SU-DHL-6 (cell line): ENCODE measurements at regions not wholly inside any gene's neighbourhood (a gene's known extent, or its start where the extent isn't known, plus 50 kb on each side); places are given as distances from the start of the nearest gene placed in this dataset.

Experiments used
- H2AFZ ChIP-seq: fragments of 200-600 bp; sonication (generic); 2 replicates; pipeline ENCODE4 v1.6.1; 2014; ENCODE audit warnings: low read depth, mild to moderate bottlenecking, moderate library complexity, mixed read lengths, antibody characterized with exemption, low read length; ENCODE audit not compliant: severe bottlenecking
- H3F3A ChIP-seq: fragments of 200-600 bp; shearing (Covaris generic); 2 replicates; pipeline ENCODE4 v1.6.0; 2016; ENCODE audit warnings: antibody characterized with exemption, mild to moderate bottlenecking; ENCODE audit not compliant: insufficient read depth
- H3K27ac ChIP-seq: fragments of 200-600 bp; sonication (generic); 2 replicates; pipeline ENCODE4 v1.5.1; 2016; ENCODE audit warnings: low read depth, mild to moderate bottlenecking, low read length, moderate library complexity, mixed read lengths
- H3K27me3 ChIP-seq: fragments of 200-600 bp; sonication (generic), shearing (Covaris generic); 2 replicates; pipeline ENCODE4 v1.6.0; 2014; ENCODE audit warnings: mild to moderate bottlenecking, low read length
- H3K36me3 ChIP-seq: fragments of 200-600 bp; sonication (generic); 2 replicates; pipeline ENCODE4 v1.6.1; 2014; ENCODE audit warnings: mild to moderate bottlenecking, low read length, mixed read lengths
- H3K4me2 ChIP-seq: fragments of 300-600, 200-600 bp; shearing (Covaris generic), sonication (generic); 2 replicates; pipeline ENCODE4 v1.6.0; 2014; ENCODE audit warnings: low read length, low read depth, mild to moderate bottlenecking; ENCODE audit not compliant: poor library complexity, severe bottlenecking
- H3K4me3 ChIP-seq: fragments of 200-600 bp; sonication (generic); 2 replicates; pipeline ENCODE4 v1.5.1; 2014; ENCODE audit warnings: antibody characterized with exemption, low read length, mild to moderate bottlenecking, mixed read lengths; ENCODE audit not compliant: insufficient read depth, poor library complexity, severe bottlenecking
- H3K79me2 ChIP-seq: fragments of 200-600 bp; sonication (generic); 2 replicates; pipeline ENCODE4 v1.6.1; 2014; ENCODE audit warnings: mild to moderate bottlenecking, low read length, moderate library complexity; ENCODE audit not compliant: insufficient read depth
- H3K9ac ChIP-seq: fragments of 200-600 bp; sonication (generic); 2 replicates; pipeline ENCODE4 v1.7.0; 2014; ENCODE audit warnings: mild to moderate bottlenecking, low read length
- H3K9me2 ChIP-seq: fragments of 200-600 bp; sonication (generic); replicated peaks from 2 replicates; pipeline ENCODE4 v1.6.1; 2014; ENCODE audit warnings: low read length; ENCODE audit not compliant: insufficient read depth
- H3K9me3 ChIP-seq: fragments of 200-600 bp; sonication (generic); 2 replicates; pipeline ENCODE4 v1.6.1; 2014; ENCODE audit warnings: low read length, mixed read lengths; ENCODE audit not compliant: insufficient read depth
- H4K20me1 ChIP-seq: fragments of 200-600 bp; sonication (generic); 2 replicates; pipeline ENCODE4 v1.6.1; 2014; ENCODE audit warnings: low read depth, mild to moderate bottlenecking, antibody characterized with exemption, low read length, moderate library complexity, mixed read lengths
- CTCF ChIP-seq: fragments of 200-600 bp; sonication (generic); IDR thresholded peaks from one replicate; pipeline ENCODE4 v1.5.1; 2017; ENCODE audit warnings: antibody characterized with exemption, mild to moderate bottlenecking, low read length, moderate library complexity; ENCODE audit not compliant: insufficient read depth, poor library complexity, severe bottlenecking
- EZH2phosphoT487 ChIP-seq: fragments of 200-600 bp; sonication (generic), shearing (Covaris generic); conservative IDR thresholded peaks from 2 replicates; pipeline ENCODE4 v1.6.1; 2018; ENCODE audit warnings: mild to moderate bottlenecking, antibody characterized with exemption, low read length, moderate library complexity, mixed read lengths

- H2AFZ ChIP-seq, result no peak overlapping the region
- TF ChIP-seq EZH2phosphoT487, result no peak
- TF ChIP-seq CTCF, result no peak
- H4K20me1 ChIP-seq, result no peaks in the 10 kb centered on the region
- H3K4me3 ChIP-seq, result no peak overlapping the region
- no peaks in the 10 kb centered on the region for H3F3A ChIP-seq
- no peaks in the 10 kb centered on the region for H3K36me3 ChIP-seq
- H3K4me2 ChIP-seq, result no peak overlapping the region
- no peak overlapping the region for H3K9ac ChIP-seq
- no peaks in the 10 kb centered on the region for H3K9me2 ChIP-seq
- H3K27me3 ChIP-seq, result no peaks in the 10 kb centered on the region
- H3K27ac ChIP-seq, result no peak overlapping the region
- no peaks in the 10 kb centered on the region for H3K79me2 ChIP-seq
- no peaks in the 10 kb centered on the region for H3K9me3 ChIP-seq
Observed at GRCh38 chr4:12319765-12320164, 891.1 kb upstream of the HS3ST1 start.

GRCh38 chr4:12304905-12305304 is 876.2 kb upstream of the HS3ST1 start:
- H4K20me1 ChIP-seq, result no peaks in the 10 kb centered on the region
- H3K36me3 ChIP-seq, result no peaks in the 10 kb centered on the region
- H3F3A ChIP-seq, result no peaks in the 10 kb centered on the region
- no peak overlapping the region for H3K4me3 ChIP-seq
- no peaks in the 10 kb centered on the region for H3K9me3 ChIP-seq
- no peak overlapping the region for H3K9ac ChIP-seq
- TF ChIP-seq CTCF, result no peak
- no peak for TF ChIP-seq EZH2phosphoT487
- H3K27me3 ChIP-seq, result no peaks in the 10 kb centered on the region
- no peaks in the 10 kb centered on the region for H3K9me2 ChIP-seq
- H3K27ac ChIP-seq, result no peak overlapping the region
- H2AFZ ChIP-seq, result no peak overlapping the region
- H3K4me2 ChIP-seq, result no peak overlapping the region
- no peaks in the 10 kb centered on the region for H3K79me2 ChIP-seq

GRCh38 chr4:12296366-12296765 is 867.7 kb upstream of the HS3ST1 start:
- no peak overlapping the region for H3K4me3 ChIP-seq
- H3K9ac ChIP-seq, result no peak overlapping the region
- no peaks in the 10 kb centered on the region for H3K36me3 ChIP-seq
- no peak for TF ChIP-seq CTCF
- TF ChIP-seq EZH2phosphoT487, result no peak
- H3K9me2 ChIP-seq, result no peaks in the 10 kb centered on the region
- no peak overlapping the region for H2AFZ ChIP-seq
- H3K27ac ChIP-seq, result no peak overlapping the region
- H4K20me1 ChIP-seq, result no peaks in the 10 kb centered on the region
- no peaks in the 10 kb centered on the region for H3K9me3 ChIP-seq
- H3K79me2 ChIP-seq, result no peaks in the 10 kb centered on the region
- no peaks in the 10 kb centered on the region for H3F3A ChIP-seq
- no peaks in the 10 kb centered on the region for H3K27me3 ChIP-seq
- H3K4me2 ChIP-seq, result no peak overlapping the region
